HEK293 (cell line): ENCODE measurements at regions not wholly inside any gene's neighbourhood (a gene's known extent, or its start where the extent isn't known, plus 50 kb on each side); places are given as distances from the start of the nearest gene placed in this dataset.

ENCODE experiments used
- CTCF ChIP-seq: fragments of 450-650 bp; formaldehyde crosslinking; IDR thresholded peaks from 2 replicates; pipeline ENCODE4 v1.5.1; 2016; ENCODE audit warnings: missing biosample characterization, missing genetic modification characterization
- ZFP37 ChIP-seq: fragments of 450-650 bp; formaldehyde crosslinking; IDR thresholded peaks from 2 replicates; pipeline ENCODE4 v1.5.1; 2016; ENCODE audit warnings: missing biosample characterization, missing genetic modification characterization
- ZNF266 ChIP-seq: fragments of 450-650 bp; formaldehyde crosslinking; IDR thresholded peaks from 2 replicates; pipeline ENCODE4 v1.5.1; 2016; ENCODE audit warnings: missing biosample characterization, missing genetic modification characterization, low read depth
- ZNF777 ChIP-seq: fragments of 450-650 bp; formaldehyde crosslinking; IDR thresholded peaks from 2 replicates; pipeline ENCODE4 v1.5.1; 2017; ENCODE audit warnings: missing biosample characterization, missing genetic modification characterization, borderline replicate concordance
- TF ChIP-seq, protein P1 (sequence below): fragments of 450-650 bp; IDR thresholded peaks from 2 replicates; pipeline ENCODE4 v1.5.1; 2018; ENCODE audit warnings: missing biosample characterization, missing genetic modification characterization

DNA sequence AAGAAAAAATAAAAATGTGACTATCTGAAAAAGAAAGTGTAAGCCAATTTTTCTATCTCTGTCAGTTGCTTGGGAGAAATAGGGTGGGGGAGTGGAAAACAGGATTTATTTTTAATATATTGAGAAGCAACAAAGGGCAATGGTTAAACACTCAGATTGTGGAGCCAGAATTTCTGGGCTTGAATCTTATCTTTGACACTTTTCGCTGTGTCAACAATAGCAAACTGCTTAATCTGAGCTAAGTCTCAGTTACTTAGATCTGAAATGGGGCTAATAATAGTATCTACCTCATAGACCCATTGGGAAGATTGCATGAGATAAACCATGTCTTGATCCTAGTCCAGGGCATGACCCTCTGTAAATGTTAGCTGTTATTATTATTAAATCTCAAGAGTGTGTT lies 468.1 kb downstream of the ADGRL2 start:
- no peak for TF ChIP-seq CTCF
- no peak for TF ChIP-seq ZFP37
- TF ChIP-seq, protein P1, sequence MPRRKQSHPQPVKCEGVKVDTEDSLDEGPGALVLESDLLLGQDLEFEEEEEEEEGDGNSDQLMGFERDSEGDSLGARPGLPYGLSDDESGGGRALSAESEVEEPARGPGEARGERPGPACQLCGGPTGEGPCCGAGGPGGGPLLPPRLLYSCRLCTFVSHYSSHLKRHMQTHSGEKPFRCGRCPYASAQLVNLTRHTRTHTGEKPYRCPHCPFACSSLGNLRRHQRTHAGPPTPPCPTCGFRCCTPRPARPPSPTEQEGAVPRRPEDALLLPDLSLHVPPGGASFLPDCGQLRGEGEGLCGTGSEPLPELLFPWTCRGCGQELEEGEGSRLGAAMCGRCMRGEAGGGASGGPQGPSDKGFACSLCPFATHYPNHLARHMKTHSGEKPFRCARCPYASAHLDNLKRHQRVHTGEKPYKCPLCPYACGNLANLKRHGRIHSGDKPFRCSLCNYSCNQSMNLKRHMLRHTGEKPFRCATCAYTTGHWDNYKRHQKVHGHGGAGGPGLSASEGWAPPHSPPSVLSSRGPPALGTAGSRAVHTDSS: no peak
- TF ChIP-seq ZNF777 (tag by site-specific recombination): no peak
- no peak for TF ChIP-seq ZNF266 (tag by site-specific recombination)
